ENCODE measurements at regions not wholly inside any gene's neighbourhood (a gene's known extent, or its start where the extent isn't known, plus 50 kb on each side); places are given as distances from the start of the nearest gene placed in this dataset.
A peak's percentile ranks its signal among the peaks of the same experiment; 100 is the strongest.

DNA sequence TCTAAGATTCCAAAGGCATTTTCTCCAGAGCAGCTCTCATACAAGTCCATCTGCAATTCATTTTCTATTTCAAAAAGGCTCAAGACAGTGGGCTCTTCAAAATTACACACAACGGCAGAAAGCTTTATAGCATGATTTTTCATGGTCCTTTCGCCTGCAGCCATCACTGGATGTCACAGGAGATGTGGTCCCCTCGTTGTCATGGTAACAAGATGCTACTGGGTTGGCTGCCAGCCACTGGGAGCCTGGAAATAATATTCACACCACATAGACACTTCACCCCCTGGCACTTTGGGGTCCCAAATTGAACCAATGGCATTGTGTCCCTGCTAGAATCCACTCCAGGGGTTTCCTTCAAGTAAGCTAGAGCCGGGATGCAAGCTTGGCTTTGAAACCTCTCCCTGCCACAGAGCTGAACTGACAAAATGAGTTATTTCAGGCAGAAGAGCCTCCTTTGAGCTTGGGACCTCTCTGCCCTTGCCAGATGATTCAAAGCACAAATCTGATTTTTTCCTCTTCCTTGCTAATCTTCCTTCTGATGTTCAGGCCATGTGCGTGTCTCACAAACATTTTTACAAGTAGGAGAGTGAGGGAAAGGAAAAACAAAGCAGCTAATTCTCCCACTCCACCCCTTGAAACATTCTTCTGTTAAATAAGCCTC is 512.6 kb upstream of the ADAMTS9 start:
- Histone ChIP-seq H3K36me3 (ENCODE audit: control insufficient read depth in 5 of 5, insufficient read depth in 5 of 5, low read length in 5 of 5) (no peaks in the 10 kb centered on the region), H3K27ac (ENCODE audit: low read depth, low read length) (no peak overlapping the region)

DNA sequence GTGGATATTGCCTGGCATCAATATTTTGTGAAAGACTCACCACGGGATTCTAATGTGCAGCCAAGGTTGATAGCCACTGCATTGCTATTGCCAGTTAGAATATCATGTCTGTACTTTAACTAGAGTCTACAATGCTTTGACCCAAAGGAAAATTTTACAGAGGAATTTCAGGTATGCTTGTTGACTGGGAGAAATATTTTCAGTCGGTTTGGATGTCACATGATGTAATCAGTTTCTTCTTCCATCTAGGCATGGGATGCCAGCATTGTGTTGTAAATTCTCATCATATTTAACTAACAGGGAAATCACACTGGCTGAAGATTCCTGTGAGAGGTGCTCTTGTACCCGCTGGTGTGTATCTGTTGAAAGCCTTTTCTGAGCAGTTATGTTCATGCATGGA is 508.9 kb upstream of the ADAMTS9 start:
- Histone ChIP-seq H3K27ac (ENCODE audit: low read depth, low read length) (no peak overlapping the region), H3K9me3 (ENCODE audit: control insufficient read depth in 5 of 5, low read length in 5 of 5) (no peaks in the 10 kb centered on the region), H3K4me3 (ENCODE audit: low read depth in 1 of 5, low read length in 5 of 5) (no peak overlapping the region), H3K4me1 (ENCODE audit: control insufficient read depth in 5 of 5, insufficient read depth in 5 of 5, low read length in 5 of 5) (peaks cover 2 to 36% (median 21%) of the 10 kb centered on the region in 5 donors), H3K9ac (ENCODE audit: low read length in 5 of 5) (no peak overlapping the region), H3K36me3 (ENCODE audit: control insufficient read depth in 5 of 5, insufficient read depth in 5 of 5, low read length in 5 of 5) (no peaks in the 10 kb centered on the region), H3K27me3 (ENCODE audit: control insufficient read depth in 5 of 5, insufficient read depth in 4 of 5, low read length in 5 of 5) (no peaks in the 10 kb centered on the region)

More for the DNA sequence above, 512.6 kb upstream of the ADAMTS9 start:
- Histone ChIP-seq H3K9ac (ENCODE audit: low read length in 5 of 5) (no peak overlapping the region), H3K27me3 (ENCODE audit: control insufficient read depth in 5 of 5, insufficient read depth in 4 of 5, low read length in 5 of 5) (no peaks in the 10 kb centered on the region), H3K4me1 (ENCODE audit: control insufficient read depth in 5 of 5, insufficient read depth in 5 of 5, low read length in 5 of 5) (peaks cover 2 to 33% (median 14%) of the 10 kb centered on the region in 5 donors), H3K9me3 (ENCODE audit: control insufficient read depth in 5 of 5, low read length in 5 of 5) (no peaks in the 10 kb centered on the region), H3K4me3 (ENCODE audit: low read depth in 1 of 5, low read length in 5 of 5) (no peak overlapping the region)

DNA sequence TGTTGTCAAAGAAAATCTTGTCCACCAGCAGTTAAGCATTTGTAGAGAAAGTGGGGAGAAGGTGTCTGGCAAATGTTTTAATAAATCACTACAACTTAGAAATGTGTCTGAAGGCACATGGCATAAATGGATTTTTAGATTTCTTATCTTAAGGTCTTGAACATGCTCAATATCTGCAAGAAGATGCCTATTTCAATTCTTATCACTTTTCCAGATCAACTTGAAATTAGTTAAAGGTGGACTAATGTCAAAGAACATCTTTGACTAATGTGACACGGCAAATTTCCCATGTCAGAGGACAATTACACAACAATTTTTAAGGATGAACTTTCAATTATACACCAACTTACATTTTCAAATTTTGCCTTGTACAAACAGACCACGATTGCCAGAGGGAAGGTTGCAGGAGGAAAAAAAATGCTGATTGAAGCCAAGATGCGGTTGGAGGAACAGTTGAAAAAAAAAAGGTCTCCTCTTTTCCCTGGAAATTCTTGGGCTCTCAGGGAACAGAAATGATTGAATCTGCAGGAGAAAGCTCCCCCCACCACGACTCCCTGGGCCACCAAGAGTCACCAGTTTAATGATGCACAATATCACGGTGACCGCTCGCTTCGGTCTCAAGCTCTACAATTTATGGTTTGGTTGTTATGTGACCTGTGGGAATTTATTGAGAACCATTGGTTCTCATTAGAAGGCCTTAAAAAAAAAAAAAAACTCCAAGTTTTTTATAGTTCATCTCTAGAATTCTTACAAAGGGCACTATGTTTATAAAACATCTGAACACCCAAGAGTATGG is 507.6 kb upstream of the ADAMTS9 start:
- Histone ChIP-seq H3K9ac (ENCODE audit: low read length in 5 of 5) (no peak overlapping the region), H3K27me3 (ENCODE audit: control insufficient read depth in 5 of 5, insufficient read depth in 4 of 5, low read length in 5 of 5) (no peaks in the 10 kb centered on the region), H3K4me3 (ENCODE audit: low read depth in 1 of 5, low read length in 5 of 5) (peak overlapping the region in 1 of 5 donors; percentile 28), H3K9me3 (ENCODE audit: control insufficient read depth in 5 of 5, low read length in 5 of 5) (no peaks in the 10 kb centered on the region), H3K4me1 (ENCODE audit: control insufficient read depth in 5 of 5, insufficient read depth in 5 of 5, low read length in 5 of 5) (peaks cover 2 to 36% (median 28%) of the 10 kb centered on the region in 5 donors), H3K27ac (ENCODE audit: low read depth, low read length) (peak overlapping the region; percentile 0), H3K36me3 (ENCODE audit: control insufficient read depth in 5 of 5, insufficient read depth in 5 of 5, low read length in 5 of 5) (no peaks in the 10 kb centered on the region)

DNA sequence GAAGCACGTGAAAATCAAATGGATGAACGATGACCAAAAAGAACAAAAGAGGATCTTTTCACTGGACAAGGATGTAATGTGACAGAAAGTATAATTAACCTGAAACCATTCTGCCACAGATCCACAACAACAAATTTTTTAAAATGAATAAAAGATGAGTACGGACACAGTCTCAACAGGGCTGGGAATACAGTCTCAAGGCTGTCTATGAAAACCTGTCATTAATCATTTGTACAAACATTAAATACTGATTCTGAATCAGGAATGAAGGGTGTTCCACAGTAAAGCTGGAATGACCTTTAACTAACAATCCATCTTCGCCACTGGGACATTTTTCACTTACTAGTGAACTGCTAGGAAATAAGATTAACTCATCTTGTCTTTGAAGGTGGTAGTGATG is 506.9 kb upstream of the ADAMTS9 start:
- Histone ChIP-seq H3K4me3 (ENCODE audit: low read depth in 1 of 5, low read length in 5 of 5) (no peak overlapping the region), H3K9me3 (ENCODE audit: control insufficient read depth in 5 of 5, low read length in 5 of 5) (no peaks in the 10 kb centered on the region), H3K4me1 (ENCODE audit: control insufficient read depth in 5 of 5, insufficient read depth in 5 of 5, low read length in 5 of 5) (peaks cover 2 to 43% (median 33%) of the 10 kb centered on the region in 5 donors)

DNA sequence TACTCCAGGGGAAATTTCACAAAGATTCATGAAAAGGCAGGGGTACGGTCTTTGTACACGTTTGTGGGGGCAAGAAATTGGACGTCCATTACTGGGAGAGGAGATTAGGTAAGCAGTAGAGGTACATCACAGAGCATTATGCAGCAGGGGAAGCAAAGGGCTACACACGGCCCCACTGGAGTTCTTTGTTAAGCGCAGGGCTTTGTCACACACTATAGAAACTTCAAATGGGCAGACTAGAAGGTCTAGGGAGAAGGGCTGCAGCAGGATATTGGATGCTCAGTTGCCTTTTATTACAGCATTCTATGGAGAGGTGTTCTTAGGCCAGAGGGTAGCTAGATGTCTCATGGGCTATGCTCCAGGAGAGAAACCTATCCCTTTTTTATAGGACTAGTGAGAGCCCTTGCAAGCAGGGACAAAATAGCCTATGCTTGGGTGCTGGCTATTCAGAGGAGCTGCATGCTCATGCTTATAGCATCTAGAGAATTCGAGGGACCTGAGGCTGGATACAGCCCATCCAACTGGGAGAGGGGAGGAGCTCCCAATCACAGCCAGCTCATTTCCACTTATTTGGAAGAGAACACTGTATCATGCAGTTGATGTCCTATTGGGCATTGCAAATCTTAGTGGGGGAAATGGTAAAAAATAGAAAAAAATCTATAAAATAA is 506.4 kb upstream of the ADAMTS9 start:
- Histone ChIP-seq H3K4me3 (ENCODE audit: low read depth in 1 of 5, low read length in 5 of 5) (no peak overlapping the region), H3K36me3 (ENCODE audit: control insufficient read depth in 5 of 5, insufficient read depth in 5 of 5, low read length in 5 of 5) (no peaks in the 10 kb centered on the region), H3K27ac (ENCODE audit: low read depth, low read length) (no peak overlapping the region), H3K27me3 (ENCODE audit: control insufficient read depth in 5 of 5, insufficient read depth in 4 of 5, low read length in 5 of 5) (no peaks in the 10 kb centered on the region), H3K9ac (ENCODE audit: low read length in 5 of 5) (no peak overlapping the region), H3K9me3 (ENCODE audit: control insufficient read depth in 5 of 5, low read length in 5 of 5) (no peaks in the 10 kb centered on the region), H3K4me1 (ENCODE audit: control insufficient read depth in 5 of 5, insufficient read depth in 5 of 5, low read length in 5 of 5) (peaks cover 2 to 48% (median 36%) of the 10 kb centered on the region in 5 donors)

More for the DNA sequence above, 506.9 kb upstream of the ADAMTS9 start:
- Histone ChIP-seq H3K36me3 (ENCODE audit: control insufficient read depth in 5 of 5, insufficient read depth in 5 of 5, low read length in 5 of 5) (no peaks in the 10 kb centered on the region), H3K27me3 (ENCODE audit: control insufficient read depth in 5 of 5, insufficient read depth in 4 of 5, low read length in 5 of 5) (no peaks in the 10 kb centered on the region), H3K27ac (ENCODE audit: low read depth, low read length) (peak overlapping the region; percentile 0), H3K9ac (ENCODE audit: low read length in 5 of 5) (no peak overlapping the region)

DNA sequence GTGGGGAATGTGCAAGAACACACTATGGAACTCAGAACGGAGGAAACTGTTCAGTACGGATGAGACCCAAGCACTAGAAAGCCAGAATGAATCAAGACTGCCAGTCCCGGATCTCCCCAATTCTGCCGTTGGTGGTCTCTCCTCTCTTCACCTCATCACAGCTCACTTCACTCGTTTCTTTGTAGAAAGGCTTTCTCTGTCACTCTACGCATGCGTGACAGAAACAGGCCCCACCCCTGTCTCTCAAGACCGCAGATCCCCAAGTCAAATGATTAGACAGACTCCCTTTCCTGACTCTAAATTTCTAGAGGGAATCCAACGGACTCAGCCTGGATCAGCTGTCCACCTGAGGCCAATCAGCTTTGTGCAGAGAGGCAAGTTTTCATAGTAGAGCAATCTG is 505.7 kb upstream of the ADAMTS9 start:
- Histone ChIP-seq H3K27ac (ENCODE audit: low read depth, low read length) (no peak overlapping the region), H3K36me3 (ENCODE audit: control insufficient read depth in 5 of 5, insufficient read depth in 5 of 5, low read length in 5 of 5) (no peaks in the 10 kb centered on the region), H3K4me1 (ENCODE audit: control insufficient read depth in 5 of 5, insufficient read depth in 5 of 5, low read length in 5 of 5) (peaks cover 2 to 50% (median 36%) of the 10 kb centered on the region in 5 donors)

DNA sequence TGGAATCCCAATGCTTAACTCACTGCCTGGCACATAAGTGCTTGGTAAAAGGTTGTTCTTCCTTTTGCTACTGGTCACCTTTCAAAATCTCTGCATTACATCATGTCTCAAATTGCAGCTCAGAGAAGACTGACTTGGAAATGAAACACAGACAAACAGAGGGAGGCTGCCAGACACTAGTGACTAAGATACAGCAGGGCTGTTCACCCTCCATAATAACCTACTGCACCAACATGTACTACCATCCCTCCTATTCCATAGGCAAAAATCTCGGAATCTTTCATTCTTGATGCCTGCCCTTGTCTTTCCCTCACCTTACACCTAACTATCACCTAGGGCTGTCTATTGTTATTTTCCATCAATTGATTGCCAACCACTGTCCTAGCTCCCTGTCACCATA is 502.3 kb upstream of the ADAMTS9 start:
- Histone ChIP-seq H3K36me3 (ENCODE audit: control insufficient read depth in 5 of 5, insufficient read depth in 5 of 5, low read length in 5 of 5) (no peaks in the 10 kb centered on the region), H3K4me3 (ENCODE audit: low read depth in 1 of 5, low read length in 5 of 5) (no peak overlapping the region), H3K27me3 (ENCODE audit: control insufficient read depth in 5 of 5, insufficient read depth in 4 of 5, low read length in 5 of 5) (no peaks in the 10 kb centered on the region), H3K4me1 (ENCODE audit: control insufficient read depth in 5 of 5, insufficient read depth in 5 of 5, low read length in 5 of 5) (peaks cover 0 to 31% (median 24%) of the 10 kb centered on the region in 5 donors), H3K9me3 (ENCODE audit: control insufficient read depth in 5 of 5, low read length in 5 of 5) (peaks cover 0 to 3% (median 0%) of the 10 kb centered on the region in 5 donors), H3K27ac (ENCODE audit: low read depth, low read length) (no peak overlapping the region), H3K9ac (ENCODE audit: low read length in 5 of 5) (no peak overlapping the region)

More for the DNA sequence above, 505.7 kb upstream of the ADAMTS9 start:
- H3K27me3 ChIP-seq (ENCODE audit: control insufficient read depth in 5 of 5, insufficient read depth in 4 of 5, low read length in 5 of 5) = no peaks in the 10 kb centered on the region
- H3K9me3 ChIP-seq (ENCODE audit: control insufficient read depth in 5 of 5, low read length in 5 of 5) = no peaks in the 10 kb centered on the region
- no peak overlapping the region for H3K9ac ChIP-seq (ENCODE audit: low read length in 5 of 5)
- H3K4me3 ChIP-seq (ENCODE audit: low read depth in 1 of 5, low read length in 5 of 5) = no peak overlapping the region

DNA sequence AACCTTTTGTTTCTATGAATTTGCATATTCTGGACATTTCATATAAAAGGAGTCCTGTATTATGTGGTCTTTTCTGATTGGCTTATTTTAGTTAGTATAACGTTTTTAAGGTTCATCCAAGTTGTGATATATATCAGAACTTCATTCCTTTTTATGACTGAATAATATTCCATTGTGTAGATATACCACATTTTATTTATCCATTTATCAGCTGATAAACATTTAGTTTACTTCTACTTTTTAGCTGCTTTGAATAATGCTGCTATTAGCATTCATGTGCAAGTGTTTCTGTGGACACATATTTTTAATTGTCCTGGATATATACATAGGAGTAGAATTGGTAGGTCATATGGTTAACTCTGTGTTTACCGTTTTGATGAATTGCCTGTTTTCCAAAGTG is 498.5 kb upstream of the ADAMTS9 start:
- Histone ChIP-seq H3K27me3 (ENCODE audit: control insufficient read depth in 5 of 5, insufficient read depth in 4 of 5, low read length in 5 of 5) (no peaks in the 10 kb centered on the region), H3K27ac (ENCODE audit: low read depth, low read length) (no peak overlapping the region), H3K9ac (ENCODE audit: low read length in 5 of 5) (no peak overlapping the region), H3K4me3 (ENCODE audit: low read depth in 1 of 5, low read length in 5 of 5) (no peak overlapping the region), H3K9me3 (ENCODE audit: control insufficient read depth in 5 of 5, low read length in 5 of 5) (peaks cover 0 to 3% (median 0%) of the 10 kb centered on the region in 5 donors), H3K4me1 (ENCODE audit: control insufficient read depth in 5 of 5, insufficient read depth in 5 of 5, low read length in 5 of 5) (peaks cover 3 to 34% (median 27%) of the 10 kb centered on the region in 5 donors), H3K36me3 (ENCODE audit: control insufficient read depth in 5 of 5, insufficient read depth in 5 of 5, low read length in 5 of 5) (no peaks in the 10 kb centered on the region)

DNA sequence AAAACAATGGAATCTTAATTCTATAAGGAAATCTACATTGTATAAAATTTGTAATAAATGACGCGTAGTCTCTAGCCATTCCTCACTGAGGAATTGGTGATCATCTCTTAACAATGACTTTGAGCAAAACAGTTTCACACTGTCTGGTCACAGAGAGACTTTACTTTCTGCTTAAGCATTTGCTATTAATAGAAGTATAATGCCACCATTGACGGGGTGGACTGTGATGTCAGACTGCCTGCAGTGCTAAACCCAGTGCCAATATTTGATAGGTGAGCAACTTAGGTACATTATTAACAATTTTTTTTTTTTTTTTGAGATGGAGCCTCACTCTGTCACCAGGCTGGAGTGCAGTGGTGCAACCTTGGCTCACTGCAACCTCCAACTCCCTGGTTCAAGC is 494.9 kb upstream of the ADAMTS9 start:
- Histone ChIP-seq H3K9ac (ENCODE audit: low read length in 5 of 5) (no peak overlapping the region), H3K4me3 (ENCODE audit: low read depth in 1 of 5, low read length in 5 of 5) (no peak overlapping the region), H3K36me3 (ENCODE audit: control insufficient read depth in 5 of 5, insufficient read depth in 5 of 5, low read length in 5 of 5) (no peaks in the 10 kb centered on the region), H3K9me3 (ENCODE audit: control insufficient read depth in 5 of 5, low read length in 5 of 5) (peaks cover 0 to 3% (median 0%) of the 10 kb centered on the region in 5 donors), H3K27ac (ENCODE audit: low read depth, low read length) (no peak overlapping the region), H3K27me3 (ENCODE audit: control insufficient read depth in 5 of 5, insufficient read depth in 4 of 5, low read length in 5 of 5) (no peaks in the 10 kb centered on the region), H3K4me1 (ENCODE audit: control insufficient read depth in 5 of 5, insufficient read depth in 5 of 5, low read length in 5 of 5) (peaks cover 4 to 19% (median 16%) of the 10 kb centered on the region in 5 donors)

DNA sequence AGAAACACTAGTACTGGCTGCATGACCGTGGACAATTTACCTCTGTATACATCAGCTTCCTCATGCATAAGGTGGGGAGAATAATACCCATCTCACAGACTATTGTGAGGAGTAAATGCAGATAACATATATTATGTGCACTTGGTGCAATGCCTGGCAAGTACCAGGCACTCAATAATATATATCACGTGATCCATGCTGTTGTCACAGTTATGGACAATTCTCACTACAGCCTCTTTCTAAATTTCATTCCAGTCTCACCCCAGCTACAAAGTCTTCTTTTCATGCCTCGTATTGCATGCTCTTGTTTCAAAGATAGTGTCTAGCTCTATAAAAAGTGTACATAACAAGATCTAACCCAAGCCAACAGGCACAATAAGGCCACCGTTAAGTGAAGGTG is 494.3 kb upstream of the ADAMTS9 start:
- H3K36me3 ChIP-seq (ENCODE audit: control insufficient read depth in 5 of 5, insufficient read depth in 5 of 5, low read length in 5 of 5) = no peaks in the 10 kb centered on the region
- no peak overlapping the region for H3K4me3 ChIP-seq (ENCODE audit: low read depth in 1 of 5, low read length in 5 of 5)
- peaks cover 4 to 19% (median 16%) of the 10 kb centered on the region in 5 donors for H3K4me1 ChIP-seq (ENCODE audit: control insufficient read depth in 5 of 5, insufficient read depth in 5 of 5, low read length in 5 of 5)
- peak overlapping the region; percentile 82 for H3K27ac ChIP-seq (ENCODE audit: low read depth, low read length)
- H3K9me3 ChIP-seq (ENCODE audit: control insufficient read depth in 5 of 5, low read length in 5 of 5) = peaks cover 0 to 3% (median 0%) of the 10 kb centered on the region in 5 donors
- H3K27me3 ChIP-seq (ENCODE audit: control insufficient read depth in 5 of 5, insufficient read depth in 4 of 5, low read length in 5 of 5) = no peaks in the 10 kb centered on the region
- H3K9ac ChIP-seq (ENCODE audit: low read length in 5 of 5) = peak overlapping the region in 2 of 5 donors; percentile 8 to 26

Measured in subcutaneous abdominal adipose tissue (tissue), 5 donors.